ENCODE measurements at regions not wholly inside any gene's neighbourhood (a gene's known extent, or its start where the extent isn't known, plus 50 kb on each side); places are given as distances from the start of the nearest gene placed in this dataset.

GRCh38 chr3:103470498-103470897, 1035.7 kb downstream of the ZPLD1 start:
- TF ChIP-seq SPI1 (IDR thresholded peaks at IDR 0.05; ENCODE audit: borderline replicate concordance, low read depth) (no peak), POLR2AphosphoS5 (IDR thresholded peaks at IDR 0.05; ENCODE audit: low read depth) (no peak), REST (IDR thresholded peaks at IDR 0.05; ENCODE audit: insufficient replicate concordance, low read depth) (no peak), GABPA (IDR thresholded peaks at IDR 0.05; ENCODE audit: low read depth) (no peak), CTCF (IDR thresholded peaks at IDR 0.05; ENCODE audit: insufficient read depth, low read length) (no peak)
- Histone ChIP-seq H3K4me3 (replicated peaks; ENCODE audit: insufficient read depth, low read length) (no peak overlapping the region), H3K27ac (replicated peaks) (no peak overlapping the region), H3K27me3 (ENCODE audit: insufficient read depth, poor library complexity, severe bottlenecking) (no peaks in the 10 kb centered on the region)
- no peak for DNase-seq (ENCODE audit: low read depth in 1 of 2, low spot score in 1 of 2)

GRCh38 chr3:103494011-103494410, 1059.2 kb downstream of the ZPLD1 start:
- TF ChIP-seq SPI1 (IDR thresholded peaks at IDR 0.05; ENCODE audit: borderline replicate concordance, low read depth), result no peak
- no peak for TF ChIP-seq POLR2AphosphoS5 (IDR thresholded peaks at IDR 0.05; ENCODE audit: low read depth)
- no peak for TF ChIP-seq REST (IDR thresholded peaks at IDR 0.05; ENCODE audit: insufficient replicate concordance, low read depth)
- TF ChIP-seq GABPA (IDR thresholded peaks at IDR 0.05; ENCODE audit: low read depth), result no peak
- no peak for TF ChIP-seq CTCF (IDR thresholded peaks at IDR 0.05; ENCODE audit: insufficient read depth, low read length)
- no peaks in the 10 kb centered on the region for H3K27me3 ChIP-seq (ENCODE audit: insufficient read depth, poor library complexity, severe bottlenecking)
- H3K4me3 ChIP-seq (replicated peaks; ENCODE audit: insufficient read depth, low read length), result no peak overlapping the region
- no peak for DNase-seq (ENCODE audit: low read depth in 1 of 2, low spot score in 1 of 2)
- no peak overlapping the region for H3K27ac ChIP-seq (replicated peaks)

- Histone ChIP-seq H3K27me3 (ENCODE audit: insufficient read depth, poor library complexity, severe bottlenecking) (no peaks in the 10 kb centered on the region), H3K27ac (replicated peaks) (no peak overlapping the region), H3K4me3 (replicated peaks; ENCODE audit: insufficient read depth, low read length) (no peak overlapping the region)
- no peak for TF ChIP-seq CTCF (IDR thresholded peaks at IDR 0.05; ENCODE audit: insufficient read depth, low read length)
- TF ChIP-seq GABPA (IDR thresholded peaks at IDR 0.05; ENCODE audit: low read depth), result no peak
- no peak for TF ChIP-seq SPI1 (IDR thresholded peaks at IDR 0.05; ENCODE audit: borderline replicate concordance, low read depth)
- TF ChIP-seq POLR2AphosphoS5 (IDR thresholded peaks at IDR 0.05; ENCODE audit: low read depth), result no peak
- no peak for TF ChIP-seq REST (IDR thresholded peaks at IDR 0.05; ENCODE audit: insufficient replicate concordance, low read depth)
- DNase-seq (ENCODE audit: low read depth in 1 of 2, low spot score in 1 of 2), result no peak
Observed at GRCh38 chr3:103494512-103494911, 1059.7 kb downstream of the ZPLD1 start.

Data from HL-60 (cell line).